HG03520 (cell line): ENCODE measurements at regions not wholly inside any gene's neighbourhood (a gene's known extent, or its start where the extent isn't known, plus 50 kb on each side); places are given as distances from the start of the nearest gene placed in this dataset.
"Not testable (repeated sequence)": the region's sequence is repeated elsewhere in the genome, so short reads cannot be mapped to it uniquely, and the experiment has no call there.

Source experiments
- ATAC-seq: cut with Tn5 transposase; IDR thresholded peaks from one replicate; pipeline ENCODE4 v1.9.1; 2021; ENCODE audit warnings: mild to moderate bottlenecking, moderate library complexity; ENCODE audit not compliant: unreplicated experiment

DNA sequence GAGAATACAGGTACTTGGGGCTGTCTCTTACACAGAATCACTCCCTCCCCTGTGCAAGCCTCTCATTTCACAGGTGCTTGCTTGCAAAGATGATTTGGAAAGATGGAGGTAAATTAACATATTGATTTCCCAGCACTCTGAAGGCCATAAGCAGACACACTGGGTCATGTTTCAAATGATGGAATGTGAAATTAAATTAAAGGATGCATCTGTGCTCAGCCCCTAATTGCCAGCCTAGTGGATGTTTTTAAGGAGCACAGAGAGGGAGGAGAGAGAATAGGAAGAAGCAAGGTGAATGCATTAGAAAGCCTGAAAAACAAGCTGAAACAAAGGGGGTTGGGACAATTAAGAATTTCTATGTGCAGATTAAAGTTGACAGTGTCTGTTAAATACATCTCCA, 96.1 kb upstream of the GRIP1 start:
- ATAC-seq: no peak

DNA sequence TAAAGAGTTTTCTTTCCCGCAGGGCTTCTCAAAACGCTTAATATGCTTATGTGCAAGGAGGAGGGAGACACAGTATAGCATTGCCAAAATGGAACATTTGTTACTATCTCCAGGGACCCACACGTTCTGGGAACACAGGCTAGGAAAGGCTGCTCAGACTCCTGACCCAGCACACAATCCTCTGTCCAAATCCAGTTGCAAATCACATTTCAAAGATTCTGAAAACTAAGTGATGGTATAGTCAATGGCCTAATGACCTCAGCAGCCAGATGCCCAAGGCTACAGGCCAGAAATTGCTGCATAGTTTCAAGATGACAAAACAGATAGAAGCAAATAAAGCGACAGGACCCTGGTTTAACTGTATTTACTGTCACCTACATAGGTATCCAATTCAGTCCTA, 97.0 kb upstream of the GRIP1 start:
- ATAC-seq: no peak

DNA sequence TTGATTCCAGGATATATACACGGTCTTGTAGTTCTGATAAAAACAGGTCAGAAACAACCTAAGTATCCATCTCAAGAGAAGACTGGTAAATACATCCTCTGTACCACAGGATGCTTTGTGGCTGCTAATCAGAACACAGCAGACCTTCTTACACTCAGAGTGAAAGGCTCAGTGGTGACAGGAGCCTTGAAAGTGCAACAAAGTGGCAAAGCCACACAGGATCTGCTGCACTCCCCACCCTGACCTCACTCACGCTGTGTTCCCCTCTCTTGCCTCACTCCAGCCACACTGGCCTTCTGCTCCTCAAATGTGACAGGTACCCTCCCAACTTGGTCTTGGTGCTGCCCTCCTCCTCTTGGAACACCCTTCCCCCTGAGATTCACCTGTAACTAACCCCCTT, 98.1 kb upstream of the GRIP1 start:
- ATAC-seq: peak; percentile 98

DNA sequence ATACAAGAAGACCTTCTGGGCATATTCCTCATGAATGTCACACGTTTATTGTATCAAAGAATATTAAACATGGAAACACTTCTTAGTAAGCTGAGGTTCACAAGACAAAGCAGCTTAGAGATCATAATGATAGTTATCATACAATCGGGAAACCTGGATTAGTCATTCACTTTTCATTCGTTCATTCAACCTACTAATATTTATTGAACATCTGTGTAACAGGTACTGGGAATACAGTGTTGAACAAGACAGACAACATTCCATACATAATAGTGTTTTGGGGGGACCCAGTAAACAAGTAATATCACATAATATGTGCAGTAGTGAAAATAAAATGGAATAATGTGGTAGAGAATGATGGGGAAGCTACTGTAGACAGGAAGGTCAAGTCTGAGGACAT, 100.6 kb upstream of the GRIP1 start:
- ATAC-seq: no peak

DNA sequence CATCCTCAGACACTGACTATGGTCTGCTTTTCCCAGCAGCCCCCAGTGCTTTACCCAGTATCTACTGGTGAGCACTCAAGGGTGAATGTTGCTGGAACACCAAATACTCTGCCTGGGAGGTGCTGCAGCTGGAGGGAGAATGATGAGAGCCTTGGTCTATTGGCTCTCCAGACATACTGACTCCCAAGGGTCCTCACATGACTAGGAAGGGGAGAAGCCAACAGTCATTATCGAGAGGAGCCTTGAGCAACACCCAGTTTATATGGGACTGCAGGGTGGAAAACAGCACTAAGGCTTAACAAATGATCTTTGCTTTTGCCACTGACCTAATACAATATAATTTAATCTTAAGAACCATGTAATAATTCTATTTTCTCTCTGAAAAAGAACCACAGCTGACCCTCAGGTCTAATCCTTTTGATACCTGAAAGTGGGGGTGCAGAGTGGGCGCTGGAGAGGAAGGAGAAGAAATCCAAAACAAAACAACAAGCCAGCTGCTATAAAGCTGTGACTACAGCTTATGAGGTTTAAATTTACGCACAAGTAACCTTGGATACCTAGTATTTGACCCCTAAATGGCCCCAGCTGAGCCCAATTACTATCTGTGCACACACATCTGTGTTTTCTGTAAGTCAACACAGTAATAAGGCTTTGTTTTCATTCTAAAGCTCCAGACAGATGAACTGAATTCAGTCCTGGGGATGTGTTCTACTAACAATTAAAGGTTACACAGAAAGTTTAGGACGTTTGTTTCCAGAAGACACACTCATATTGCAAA, 107.8 kb upstream of the GRIP1 start:
- ATAC-seq: no peak

DNA sequence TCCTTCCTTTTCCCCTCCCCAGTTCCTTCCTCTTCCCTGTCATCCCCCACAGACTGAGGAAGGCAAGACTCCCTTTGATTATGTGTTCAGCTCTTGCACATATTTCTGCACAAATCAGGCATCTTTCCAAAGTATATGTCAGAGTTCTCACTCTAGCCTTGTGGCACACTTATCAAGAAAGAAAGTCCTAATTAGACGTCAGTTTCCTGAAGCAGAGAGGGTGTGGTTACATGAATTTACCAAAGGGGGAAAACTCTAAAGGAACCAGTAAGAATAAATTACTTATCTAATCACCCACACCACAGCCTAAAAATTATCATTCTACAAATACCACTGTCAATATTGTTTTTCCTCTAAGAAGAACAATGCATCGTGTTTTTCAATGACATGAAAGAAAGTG, 120.7 kb upstream of the GRIP1 start:
- no peak for ATAC-seq

DNA sequence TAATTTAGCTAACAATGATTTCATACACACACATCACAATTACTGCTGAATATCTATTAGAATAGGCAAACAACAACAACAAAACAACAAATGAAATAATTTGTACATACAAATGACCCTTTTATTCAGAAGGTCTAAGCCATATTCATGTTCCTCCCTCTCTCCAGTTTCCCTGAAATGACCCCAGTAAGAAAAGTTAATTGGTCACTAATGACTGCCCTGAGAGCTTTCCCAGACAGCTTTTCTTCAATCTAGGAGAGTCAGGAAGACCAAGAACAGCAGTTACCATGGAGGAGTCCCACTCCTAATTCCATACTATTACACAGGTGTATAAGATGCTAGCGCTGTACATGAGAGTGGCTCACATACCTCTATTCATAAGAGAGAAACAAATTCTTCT, 121.2 kb upstream of the GRIP1 start:
- no peak for ATAC-seq

DNA sequence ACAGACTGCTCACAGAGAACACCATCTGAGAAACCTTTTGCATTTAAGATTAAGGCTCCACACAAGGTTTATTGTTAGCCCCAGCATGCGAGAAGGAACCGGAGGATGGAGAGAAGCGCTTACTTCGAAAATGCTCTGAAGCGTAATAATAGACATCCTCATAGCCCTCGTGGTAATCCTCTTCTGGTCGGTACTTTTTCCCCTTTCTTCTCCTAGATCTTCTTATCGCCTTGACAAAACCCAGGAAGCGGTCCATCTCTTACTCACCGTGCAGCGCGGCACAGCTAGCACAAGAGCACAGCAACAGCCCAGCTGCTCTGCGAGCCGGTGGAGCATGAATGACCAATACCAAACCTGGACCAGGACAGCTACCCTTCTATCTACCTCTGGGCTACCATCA, 125.1 kb upstream of the GRIP1 start:
- no peak for ATAC-seq

DNA sequence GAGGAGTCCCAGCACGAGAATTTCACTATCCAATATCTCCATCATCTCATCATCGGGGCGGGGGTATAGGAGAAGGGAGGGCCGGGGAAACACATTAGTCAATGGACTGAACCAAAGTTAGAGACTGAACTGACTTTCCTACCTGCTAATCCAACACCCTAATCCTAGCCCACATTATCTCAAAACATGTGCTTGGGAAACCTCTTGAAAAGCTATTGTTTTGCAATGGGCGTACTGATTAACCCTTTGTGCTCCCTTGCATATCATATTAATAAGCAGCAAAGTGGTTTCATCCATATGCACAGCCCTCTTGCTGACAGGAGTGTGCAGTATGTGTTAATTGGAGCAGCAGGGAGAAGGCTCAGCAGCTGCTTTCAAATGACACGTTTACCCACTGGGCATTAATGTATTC, 125.7 kb upstream of the GRIP1 start:
- ATAC-seq: no peak

DNA sequence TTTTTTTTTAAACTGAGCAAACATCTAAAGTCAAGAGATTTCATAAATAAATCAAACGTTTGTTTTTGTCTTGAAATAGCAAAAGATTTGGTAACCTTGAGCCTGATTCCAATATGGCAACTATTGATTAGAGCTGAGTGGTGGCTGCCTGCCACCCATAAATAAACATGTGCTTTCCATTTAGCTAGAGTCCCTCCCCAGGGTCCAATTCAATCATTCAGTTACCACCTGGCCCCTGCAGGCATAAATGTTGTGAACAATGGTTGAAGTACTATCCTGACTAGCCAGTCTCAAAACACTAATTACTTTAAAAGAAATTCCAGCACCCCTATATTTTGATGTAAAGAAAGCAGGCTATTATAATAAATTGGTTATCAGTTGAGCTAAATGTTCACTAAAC, 129.7 kb upstream of the GRIP1 start:
- no peak for ATAC-seq

DNA sequence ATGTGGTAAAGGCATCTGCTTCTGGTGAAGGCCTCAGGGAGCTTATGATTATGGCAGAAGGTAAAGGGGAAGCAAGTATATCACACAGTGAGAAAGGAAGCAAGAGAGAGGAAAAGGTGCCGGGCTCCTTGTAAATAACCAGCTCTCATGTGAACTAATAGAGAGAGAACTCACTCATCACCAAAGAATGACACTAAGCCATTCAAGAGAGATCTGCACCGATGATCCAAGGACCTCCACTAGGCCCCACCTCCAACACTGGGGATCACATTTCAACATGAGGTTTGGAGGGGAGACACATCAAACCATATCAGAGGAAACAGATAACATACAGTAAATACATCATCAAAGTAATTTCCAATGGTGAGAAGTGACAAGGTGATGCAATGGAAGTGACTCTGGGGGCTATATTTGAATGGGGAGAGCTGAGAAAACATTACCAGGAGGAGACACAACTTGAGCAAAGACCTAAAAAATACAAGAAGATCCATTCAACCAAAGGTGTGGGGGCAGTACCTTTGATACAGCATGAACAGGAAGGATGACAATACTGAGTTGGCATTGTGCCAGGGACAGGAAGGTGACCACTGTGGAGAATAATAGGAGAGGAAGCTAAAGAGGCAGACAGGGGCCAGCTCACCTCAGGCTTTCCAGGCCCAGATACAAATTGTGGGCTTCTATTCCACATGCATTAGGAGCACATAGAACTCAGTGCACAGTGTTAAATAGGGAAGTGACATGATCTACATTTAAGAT, 134.4 kb upstream of the GRIP1 start:
- no peak for ATAC-seq

DNA sequence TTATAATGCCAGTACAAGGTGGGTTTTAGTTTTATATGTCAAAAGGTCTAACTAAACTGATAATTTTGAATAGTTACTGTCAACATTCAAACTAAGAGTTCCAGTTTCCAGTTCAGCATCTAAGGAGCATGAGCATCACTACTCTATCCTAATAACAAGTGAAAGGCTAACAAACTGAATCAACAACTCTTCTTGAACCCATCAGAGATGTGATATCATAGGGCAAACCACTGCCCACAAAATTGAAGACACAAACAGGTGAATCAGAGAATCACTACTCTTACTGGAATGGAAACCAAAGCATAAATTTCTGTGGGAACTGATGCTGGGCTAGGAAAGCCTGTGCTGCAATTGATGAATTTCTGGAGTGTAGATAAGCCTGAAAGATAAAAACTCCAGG, 140.7 kb upstream of the GRIP1 start:
- no peak for ATAC-seq

DNA sequence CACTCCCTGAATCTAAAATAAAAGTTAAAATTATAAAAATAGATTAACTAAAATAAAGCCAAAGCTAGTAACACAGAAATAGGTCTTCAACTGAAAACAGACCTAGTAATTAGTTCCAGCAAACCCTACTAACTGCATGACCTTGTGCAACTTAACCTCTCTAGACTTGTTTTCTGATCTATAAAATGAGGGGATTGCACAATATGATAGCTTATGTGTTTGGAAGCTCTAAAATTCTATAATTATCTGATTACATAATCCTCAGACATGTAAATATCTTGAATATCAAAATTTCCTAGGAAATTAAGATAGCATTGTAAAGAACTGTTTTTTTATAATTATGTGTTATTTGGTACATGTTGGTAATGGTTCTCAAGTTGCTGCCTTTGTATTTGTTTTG, 144.1 kb upstream of the GRIP1 start:
- no peak for ATAC-seq

DNA sequence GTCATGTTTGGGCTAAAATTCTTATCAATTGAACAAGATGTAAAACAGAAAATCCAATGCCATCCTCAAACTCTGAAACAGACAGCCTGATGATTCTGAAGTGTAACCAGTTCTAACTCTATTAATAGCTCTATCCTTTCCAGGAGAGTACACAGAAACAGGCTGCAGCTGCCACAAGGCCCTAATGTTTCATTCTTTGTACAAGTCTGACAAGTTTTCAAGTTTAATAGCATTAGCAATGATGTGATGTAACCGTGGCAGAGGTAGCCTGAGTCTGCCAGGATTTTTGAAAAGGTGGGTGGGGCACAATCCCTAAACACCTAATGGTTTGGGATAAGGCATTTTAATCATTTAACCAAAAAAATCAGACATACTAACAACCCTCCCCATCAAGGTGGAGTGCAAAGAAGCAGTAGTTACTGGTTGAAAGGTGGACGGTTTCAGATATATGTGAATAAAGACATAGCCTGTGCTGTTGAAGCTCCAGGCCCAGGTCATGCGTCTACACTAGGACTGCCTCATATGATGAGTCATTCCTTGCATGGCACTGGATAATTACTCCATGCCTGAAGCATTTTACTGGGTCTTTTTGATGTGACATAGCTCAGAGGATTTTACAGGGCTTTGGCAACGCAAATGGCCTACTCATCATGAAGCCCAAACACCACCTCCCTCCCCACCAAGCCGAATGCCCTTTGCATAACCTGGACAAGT, 145.1 kb upstream of the GRIP1 start:
- ATAC-seq: no peak

DNA sequence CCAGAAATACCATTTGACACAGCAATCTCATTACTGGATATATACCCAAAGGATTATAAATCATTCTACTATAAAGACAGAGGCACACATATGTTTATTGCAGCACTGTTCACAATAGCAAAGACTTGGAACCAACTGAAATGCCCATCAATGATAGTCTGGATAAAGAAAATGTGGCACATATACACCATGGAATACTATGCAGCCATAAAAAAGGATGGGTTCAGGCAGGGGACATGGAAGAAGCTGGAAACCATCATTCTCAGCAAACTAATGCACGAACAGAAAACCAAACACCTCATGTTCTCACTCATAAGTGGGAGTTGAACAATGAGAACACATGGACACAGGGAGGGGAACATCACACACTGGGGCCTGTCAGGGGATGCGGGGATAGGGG, 147.0 kb upstream of the GRIP1 start:
- not testable (repeated sequence) for ATAC-seq

DNA sequence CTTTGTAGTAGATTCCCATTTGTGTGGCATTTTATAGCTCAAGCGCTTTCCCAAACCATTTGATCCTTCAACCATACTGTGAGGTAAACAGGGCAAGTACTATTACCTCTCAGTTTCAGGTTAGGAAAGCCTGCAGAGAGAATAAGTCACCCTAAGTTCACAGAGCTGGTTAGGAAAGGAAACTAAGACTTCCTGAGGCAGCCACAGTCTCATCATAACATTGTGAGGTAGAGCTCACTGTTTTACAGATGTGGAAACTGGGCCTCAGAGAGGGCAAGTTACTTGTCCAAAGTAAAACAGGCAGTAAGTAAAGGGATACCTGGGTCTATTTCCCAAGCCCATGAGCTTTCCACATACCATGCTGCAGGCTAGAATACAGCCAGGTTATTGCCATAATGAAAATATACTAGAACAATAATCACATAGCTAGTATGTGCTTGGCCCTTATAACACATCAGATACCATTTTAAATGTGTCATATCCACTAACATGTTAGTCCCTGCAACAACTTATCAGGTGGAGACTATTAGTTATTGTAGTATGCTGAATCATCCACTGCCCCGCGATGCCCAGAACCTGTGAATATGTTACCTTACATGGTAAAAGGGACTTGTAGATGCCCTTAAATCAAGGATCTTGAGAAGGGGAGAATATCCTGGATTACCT, 150.9 kb upstream of the GRIP1 start:
- no peak for ATAC-seq

DNA sequence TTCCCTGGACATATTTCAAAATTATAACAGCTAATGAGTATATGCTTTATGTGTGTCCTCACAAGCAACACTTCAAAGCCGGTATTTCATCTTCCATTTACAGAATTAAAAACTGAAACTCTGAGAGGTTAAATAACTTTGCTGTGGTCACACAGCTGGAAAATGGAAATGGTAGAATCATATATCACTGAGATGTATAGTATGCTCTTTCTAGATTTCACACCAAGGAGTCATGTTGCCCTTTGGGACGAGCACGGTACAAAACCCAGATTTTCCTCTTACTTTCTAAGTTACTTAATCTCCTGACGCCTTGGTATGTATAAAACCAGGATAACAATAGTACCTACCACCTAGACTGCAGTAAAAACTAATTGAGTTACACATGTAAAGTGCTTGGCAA, 152.6 kb upstream of the GRIP1 start:
- no peak for ATAC-seq

DNA sequence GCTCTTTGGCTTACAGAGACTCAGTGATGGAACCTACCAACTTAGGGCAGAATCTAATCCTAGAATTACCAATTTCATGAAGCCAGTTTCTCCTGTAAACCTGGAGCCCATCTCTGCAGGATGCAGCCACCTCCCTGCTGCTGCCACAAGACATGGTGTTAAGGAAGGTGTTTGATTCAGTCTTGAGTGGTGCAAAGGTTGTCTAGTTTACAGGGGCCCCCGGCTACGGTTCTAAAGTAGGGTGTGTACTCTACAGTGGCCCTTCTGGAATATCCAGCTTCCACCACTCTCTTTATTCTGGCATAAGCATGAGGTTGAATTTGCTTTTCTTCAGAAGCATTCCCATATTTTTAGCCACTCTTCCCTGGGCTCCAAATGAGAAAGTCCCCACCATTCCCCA, 154.1 kb upstream of the GRIP1 start:
- ATAC-seq: no peak

DNA sequence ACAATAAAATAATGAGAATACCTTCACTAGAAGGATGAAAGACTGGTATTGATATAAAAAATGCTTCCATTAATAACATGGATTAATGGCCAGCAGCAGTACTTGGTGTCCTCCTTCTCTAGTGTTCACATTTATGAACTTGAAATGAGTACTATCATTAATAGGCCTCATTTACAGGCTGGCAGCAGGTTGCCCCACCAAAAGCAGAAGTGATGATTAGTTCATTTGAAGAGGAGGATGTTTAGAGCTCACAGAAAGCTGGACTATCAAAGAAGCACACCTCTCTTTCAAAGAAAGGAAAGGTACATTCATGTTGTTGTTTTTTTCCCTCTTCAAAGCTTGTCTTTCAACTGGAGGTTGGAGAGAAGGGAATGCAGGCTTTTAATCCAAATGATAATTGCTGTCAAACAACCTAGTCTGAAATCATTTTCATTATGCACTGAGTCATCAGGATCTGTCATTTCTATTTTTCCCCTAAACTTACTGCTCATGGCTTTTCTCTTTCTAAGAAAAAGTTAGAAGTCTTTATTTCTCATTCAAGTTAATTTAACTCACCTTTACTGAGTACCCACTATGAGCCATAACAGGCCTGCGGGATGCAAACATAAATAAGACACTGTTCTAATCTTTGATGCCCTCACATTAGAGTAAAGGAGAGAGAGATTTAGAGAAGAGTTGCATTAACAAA, 157.9 kb upstream of the GRIP1 start:
- ATAC-seq: no peak

DNA sequence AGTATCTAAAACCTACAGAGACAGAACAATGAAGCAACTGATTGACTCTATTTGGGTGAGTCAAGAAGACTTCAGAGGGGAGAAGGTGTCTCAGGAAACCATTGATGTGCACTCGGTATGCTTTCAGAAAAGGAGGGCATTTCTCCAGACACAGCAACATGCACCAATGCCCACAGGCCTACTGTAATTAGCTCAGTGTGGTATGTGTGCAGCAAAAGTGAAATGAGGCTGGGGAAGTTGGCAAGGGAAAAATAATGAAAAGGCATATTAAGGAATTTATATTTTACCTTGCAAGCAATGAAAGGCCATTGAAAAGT, 158.4 kb upstream of the GRIP1 start:
- no peak for ATAC-seq

DNA sequence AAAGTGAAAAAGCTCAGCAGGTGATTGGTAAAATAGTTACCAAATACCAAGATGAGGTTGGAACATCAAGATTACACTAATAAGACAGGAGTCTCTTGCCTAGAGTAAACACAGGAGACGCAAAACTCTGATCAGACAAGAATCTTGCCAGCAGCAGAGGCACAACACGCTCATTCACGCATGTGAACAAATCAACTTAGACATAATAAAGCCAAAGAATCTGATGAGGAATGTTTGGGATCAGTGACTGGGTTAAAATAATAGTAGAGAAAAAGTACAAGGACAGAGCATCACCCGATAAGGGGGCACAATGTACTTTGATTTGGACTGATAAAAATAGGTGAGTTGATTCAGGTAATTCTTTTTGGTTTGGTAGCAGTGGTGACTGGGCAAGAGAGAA, 159.5 kb upstream of the GRIP1 start:
- ATAC-seq: no peak
